ENCODE measurements at regions not wholly inside any gene's neighbourhood (a gene's known extent, or its start where the extent isn't known, plus 50 kb on each side); places are given as distances from the start of the nearest gene placed in this dataset.

GRCh38 chr20:23279836-23280235, 70.8 kb upstream of the NXT1 start:
- CTCF ChIA-PET: no interaction called here
- no peak for ATAC-seq
- H3K4me2 ChIP-seq (ENCODE audit: control insufficient read depth, insufficient read depth): no peak overlapping the region

More at GRCh38 chr20:23279836-23280235, 70.8 kb upstream of the NXT1 start:
- TF ChIP-seq KDM1A (IDR thresholded peaks at IDR 0.05; ENCODE audit: borderline replicate concordance): no peak
- no peak for TF ChIP-seq BMI1 (IDR thresholded peaks at IDR 0.05; ENCODE audit: borderline replicate concordance)
- no peak for TF ChIP-seq PKNOX1 (IDR thresholded peaks at IDR 0.05)
- TF ChIP-seq CBX5 (IDR thresholded peaks at IDR 0.05; ENCODE audit: low read depth): no peak
- TF ChIP-seq CUX1 (IDR thresholded peaks at IDR 0.05; ENCODE audit: insufficient replicate concordance, low read depth, low read length): no peak
- TF ChIP-seq YBX1 (IDR thresholded peaks at IDR 0.05): no peak
- TF ChIP-seq STAT1 (conservative IDR thresholded peaks at IDR 0.05): no peak
- no peak for TF ChIP-seq REST (IDR thresholded peaks at IDR 0.05; ENCODE audit: low read depth, low read length)
- TF ChIP-seq YY1 (IDR thresholded peaks at IDR 0.05; ENCODE audit: low read depth, low read length): no peak
- TF ChIP-seq CEBPB (IDR thresholded peaks at IDR 0.05; ENCODE audit: borderline replicate concordance in 1 of 2, low read depth in 2 of 2, low read length in 2 of 2): no peak
- no peak for TF ChIP-seq MXI1 (IDR thresholded peaks at IDR 0.05; ENCODE audit: low read depth, low read length)
- no peak for TF ChIP-seq NR2C2 (IDR thresholded peaks at IDR 0.05; ENCODE audit: borderline replicate concordance, control insufficient read depth, insufficient read length, low read depth)
- no peak for TF ChIP-seq IRF4 (IDR thresholded peaks at IDR 0.05; ENCODE audit: low read depth, low read length)
- no peak for TF ChIP-seq ZBTB33 (IDR thresholded peaks at IDR 0.05)
- Histone ChIP-seq H3K27ac (ENCODE audit: control insufficient read depth, insufficient read depth) (no peak overlapping the region), H3K36me3 (ENCODE audit: control insufficient read depth in 2 of 2, insufficient read depth in 2 of 2, low read length in 1 of 2) (no peaks in the 10 kb centered on the region), H3K9me3 (replicated peaks; ENCODE audit: control insufficient read depth, insufficient read depth, low read length) (no peaks in the 10 kb centered on the region), H2AFZ (ENCODE audit: control insufficient read depth, low read depth, low read length) (no peak overlapping the region), H3K4me1 (ENCODE audit: control insufficient read depth, insufficient read depth, low read length) (no peaks in the 10 kb centered on the region), H3K9ac (ENCODE audit: control insufficient read depth, insufficient read depth, low read length) (no peak overlapping the region), H3K27me3 (replicated peaks in 1 of 2; ENCODE audit: control insufficient read depth in 2 of 2, insufficient read depth in 2 of 2, low read length in 1 of 2) (no peaks in the 10 kb centered on the region; a peak in 1 of 4 replicates), H3K79me2 (ENCODE audit: control insufficient read depth, insufficient read depth, low read length) (no peaks in the 10 kb centered on the region), H4K20me1 (ENCODE audit: control insufficient read depth, insufficient read depth) (no peaks in the 10 kb centered on the region), H3K4me3 (no peak overlapping the region)
- ChIA-PET RAD21 (ENCODE audit: unreplicated experiment) (no interaction called here), POLR2A (interaction anchor here (0.5 kb wide), 1 partner anchor 411 kb away, joined by 3 read pairs; no protein-coding TSS in a partner anchor), SMC1A (ENCODE audit: uncharacterized antibody, unreplicated experiment) (no interaction called here)
- in situ Hi-C loops (cut with MboI): no loop called here
- intact Hi-C loops (cut with micrococcal nuclease; ENCODE audit: unreplicated experiment): no loop called here
- FAIRE-seq: no peak
- no peak for DNase-seq (ENCODE audit: low read depth, low spot score)
- BruUV-seq (replicated peaks): no TSS peak
- 77% methylated on average over 7 of the region's 7 CpGs for WGBS (ENCODE audit: insufficient coverage, insufficient replicate concordance, low lambda C conversion rate, missing lambda C conversion rate)

Data from GM12878 (cell line).